Suprapubic skin (tissue), 4 donors: ENCODE measurements at regions not wholly inside any gene's neighbourhood (a gene's known extent, or its start where the extent isn't known, plus 50 kb on each side); places are given as distances from the start of the nearest gene placed in this dataset.

Source experiments
- DNase-seq, 2 donors: peaks; one replicate each; pipeline ENCODE4 v3.0.0-alpha.2; 2019; ENCODE audit warnings: low spot score in 2 of 2
- H3K27ac ChIP-seq: fragments of 200-600 bp; sonication (generic); one replicate; pipeline ENCODE4 v1.5.1; 2019
- H3K27me3 ChIP-seq: fragments of 200-600 bp; sonication (generic); one replicate; pipeline ENCODE4 v1.5.1; 2019
- H3K36me3 ChIP-seq: fragments of 200-600 bp; sonication (generic); one replicate; pipeline ENCODE4 v1.5.1; 2019
- H3K4me1 ChIP-seq: fragments of 200-600 bp; sonication (generic); one replicate; pipeline ENCODE4 v1.5.1; 2019
- H3K4me3 ChIP-seq: fragments of 200-600 bp; sonication (generic); one replicate; pipeline ENCODE4 v1.5.1; 2019; ENCODE audit warnings: mild to moderate bottlenecking
- H3K9me3 ChIP-seq: fragments of 200-600 bp; sonication (generic); one replicate; pipeline ENCODE4 v1.5.1; 2019
- EP300 ChIP-seq: sonication (generic); formaldehyde crosslinking; IDR thresholded peaks from one replicate; pipeline ENCODE4 v1.6.1; 2017; ENCODE audit warnings: antibody characterized with exemption
- POLR2A ChIP-seq, 2 donors: fragments of 450-650 bp; IDR thresholded peaks; one replicate each; pipeline ENCODE4 v1.6.1; 2017; ENCODE audit warnings: antibody characterized with exemption in 2 of 2, mild to moderate bottlenecking in 2 of 2, moderate library complexity in 2 of 2
- POLR2AphosphoS5 ChIP-seq, 3 donors: sonication (generic); formaldehyde crosslinking; IDR thresholded peaks; one replicate each; pipeline ENCODE4 v1.6.1; 2017; ENCODE audit warnings: antibody characterized with exemption in 3 of 3
- WGBS: methylation state at CpG from one replicate; pipeline ENCODE4 v1.1.5; 2018; 5-methylcytosine and 5-hydroxymethylcytosine counted together
- TF ChIP-seq, protein P1 (sequence below), 2 donors: fragments of 200-600 bp in 1 of 2; fragments of 450-650 bp in 1 of 2; sonication (generic) in 1 of 2; IDR thresholded peaks; one replicate each; pipeline ENCODE4 v1.5.1; 2016 to 2019; ENCODE audit warnings: antibody characterized with exemption in 2 of 2, mild to moderate bottlenecking in 1 of 2, moderate library complexity in 1 of 2

DNA sequence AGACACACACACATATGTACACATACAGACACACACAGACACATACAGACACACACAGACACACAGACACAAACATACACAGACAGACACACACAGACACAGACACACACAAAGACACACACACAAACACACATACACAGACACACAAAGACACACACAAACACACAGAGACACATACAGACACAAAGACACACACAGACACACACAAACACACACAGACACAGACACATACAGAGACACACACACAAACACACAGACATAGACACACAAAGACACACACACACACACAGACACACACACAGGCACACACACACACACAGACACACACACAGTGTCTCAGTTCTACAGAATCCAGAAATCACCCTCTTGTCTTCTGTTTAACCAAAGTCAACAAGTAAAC lies 280.7 kb downstream of the ASMT start:
- DNase-seq: no peak
- H3K27ac ChIP-seq: no peak overlapping the region
- TF ChIP-seq EP300 (no peak), POLR2A (IDR thresholded peaks at IDR 0.05) (no peak), POLR2AphosphoS5 (IDR thresholded peaks at IDR 0.05) (no peak)
- TF ChIP-seq, protein P1, sequence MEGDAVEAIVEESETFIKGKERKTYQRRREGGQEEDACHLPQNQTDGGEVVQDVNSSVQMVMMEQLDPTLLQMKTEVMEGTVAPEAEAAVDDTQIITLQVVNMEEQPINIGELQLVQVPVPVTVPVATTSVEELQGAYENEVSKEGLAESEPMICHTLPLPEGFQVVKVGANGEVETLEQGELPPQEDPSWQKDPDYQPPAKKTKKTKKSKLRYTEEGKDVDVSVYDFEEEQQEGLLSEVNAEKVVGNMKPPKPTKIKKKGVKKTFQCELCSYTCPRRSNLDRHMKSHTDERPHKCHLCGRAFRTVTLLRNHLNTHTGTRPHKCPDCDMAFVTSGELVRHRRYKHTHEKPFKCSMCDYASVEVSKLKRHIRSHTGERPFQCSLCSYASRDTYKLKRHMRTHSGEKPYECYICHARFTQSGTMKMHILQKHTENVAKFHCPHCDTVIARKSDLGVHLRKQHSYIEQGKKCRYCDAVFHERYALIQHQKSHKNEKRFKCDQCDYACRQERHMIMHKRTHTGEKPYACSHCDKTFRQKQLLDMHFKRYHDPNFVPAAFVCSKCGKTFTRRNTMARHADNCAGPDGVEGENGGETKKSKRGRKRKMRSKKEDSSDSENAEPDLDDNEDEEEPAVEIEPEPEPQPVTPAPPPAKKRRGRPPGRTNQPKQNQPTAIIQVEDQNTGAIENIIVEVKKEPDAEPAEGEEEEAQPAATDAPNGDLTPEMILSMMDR (IDR thresholded peaks at IDR 0.05): no peak
- no peak overlapping the region for H3K4me3 ChIP-seq
- H3K36me3 ChIP-seq: no peaks in the 10 kb centered on the region
- no peaks in the 10 kb centered on the region for H3K27me3 ChIP-seq
- no peaks in the 10 kb centered on the region for H3K4me1 ChIP-seq
- no peaks in the 10 kb centered on the region for H3K9me3 ChIP-seq

DNA sequence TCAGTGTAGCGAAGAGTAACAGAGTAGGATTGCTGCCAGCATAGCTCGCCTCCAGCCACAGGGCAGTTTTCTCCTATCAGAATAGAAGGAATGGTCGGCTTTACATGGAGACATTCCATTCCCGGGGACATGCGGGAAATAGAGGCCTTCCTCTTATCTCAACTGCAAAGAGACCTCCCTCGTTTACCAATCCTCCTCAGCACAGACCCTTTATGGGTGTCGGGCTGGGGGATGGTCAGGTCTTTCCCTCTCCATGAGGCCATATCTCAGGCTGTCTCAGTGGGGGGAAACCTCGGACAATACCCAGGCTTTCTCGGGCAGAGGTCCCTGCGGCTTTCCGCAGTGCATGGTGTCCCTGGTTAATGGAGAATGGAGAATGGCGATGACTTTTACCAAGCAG lies 285.0 kb downstream of the ASMT start:
- Histone ChIP-seq H3K36me3 (no peaks in the 10 kb centered on the region), H3K4me1 (no peaks in the 10 kb centered on the region), H3K27ac (no peak overlapping the region), H3K9me3 (peaks cover 2% of the 10 kb centered on the region), H3K27me3 (no peaks in the 10 kb centered on the region), H3K4me3 (no peak overlapping the region)
- WGBS: 74% methylated on average over 12 of the region's 12 CpGs
- TF ChIP-seq EP300: no peak
- TF ChIP-seq, protein P1 (IDR thresholded peaks at IDR 0.05): no peak
- no peak for TF ChIP-seq POLR2A (IDR thresholded peaks at IDR 0.05)
- no peak for TF ChIP-seq POLR2AphosphoS5 (IDR thresholded peaks at IDR 0.05)
- DNase-seq: no peak

DNA sequence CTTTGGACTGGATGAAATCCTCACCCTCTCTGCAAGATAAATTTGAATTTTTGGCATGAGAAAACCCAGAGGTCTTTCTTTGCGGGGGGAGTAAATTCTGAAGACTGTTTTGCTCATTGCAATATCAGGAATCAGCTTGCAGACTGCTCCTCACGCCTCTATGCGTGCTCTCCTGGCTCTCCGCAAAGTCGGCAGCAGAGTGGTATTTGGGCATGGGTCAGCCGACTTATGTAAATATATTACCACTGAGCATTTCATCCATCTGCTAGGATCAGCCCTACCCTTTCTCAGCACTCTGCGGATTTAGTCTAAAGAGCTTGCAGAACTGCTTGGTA lies 288.0 kb downstream of the ASMT start:
- no peaks in the 10 kb centered on the region for H3K27me3 ChIP-seq
- WGBS: 72% methylated on average over 7 of the region's 7 CpGs
- no peak for DNase-seq
- TF ChIP-seq, protein P1 (IDR thresholded peaks at IDR 0.05): no peak
- no peak for TF ChIP-seq EP300
- no peak for TF ChIP-seq POLR2A (IDR thresholded peaks at IDR 0.05)
- TF ChIP-seq POLR2AphosphoS5 (IDR thresholded peaks at IDR 0.05): no peak
- H3K4me3 ChIP-seq: no peak overlapping the region
- H3K9me3 ChIP-seq: peaks cover 10% of the 10 kb centered on the region
- H3K36me3 ChIP-seq: no peaks in the 10 kb centered on the region
- no peaks in the 10 kb centered on the region for H3K4me1 ChIP-seq
- no peak overlapping the region for H3K27ac ChIP-seq

GRCh38 chrX:1903236-1903935 lies 288.5 kb downstream of the ASMT start:
- Histone ChIP-seq H3K27me3 (no peaks in the 10 kb centered on the region), H3K9me3 (peaks cover 10% of the 10 kb centered on the region), H3K4me1 (no peaks in the 10 kb centered on the region), H3K36me3 (no peaks in the 10 kb centered on the region), H3K27ac (no peak overlapping the region), H3K4me3 (no peak overlapping the region)
- 85% methylated on average over 17 of the region's 17 CpGs for WGBS
- TF ChIP-seq, protein P1 (IDR thresholded peaks at IDR 0.05): no peak
- no peak for TF ChIP-seq POLR2AphosphoS5 (IDR thresholded peaks at IDR 0.05)
- TF ChIP-seq EP300: no peak
- no peak for TF ChIP-seq POLR2A (IDR thresholded peaks at IDR 0.05)
- DNase-seq: no peak

DNA sequence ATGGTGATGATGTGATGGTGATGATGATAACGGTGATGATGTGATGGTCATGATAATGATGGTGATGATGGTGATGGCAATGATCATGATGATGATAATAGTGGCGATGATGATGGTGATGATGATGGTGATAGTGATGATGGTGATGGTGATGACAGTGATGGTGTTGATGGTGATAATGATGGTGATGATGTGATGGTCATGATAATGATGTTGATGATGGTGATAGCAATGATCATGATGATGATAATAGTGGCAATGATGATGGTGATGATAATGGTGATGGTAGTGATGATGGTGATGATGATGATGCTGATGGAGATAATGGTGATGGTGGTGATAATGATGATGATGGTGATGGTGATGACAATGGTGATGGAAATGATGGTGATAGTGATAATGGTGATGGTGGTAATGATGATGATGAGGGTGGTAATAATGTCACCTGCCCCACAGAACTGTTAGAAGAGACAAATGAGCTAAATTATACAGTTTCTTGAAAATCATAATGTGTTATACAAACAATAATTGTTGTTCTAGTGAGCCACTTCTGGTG lies 289.9 kb downstream of the ASMT start:
- H3K9me3 ChIP-seq: peaks cover 10% of the 10 kb centered on the region
- TF ChIP-seq, protein P1 (IDR thresholded peaks at IDR 0.05): no peak
- TF ChIP-seq POLR2AphosphoS5 (IDR thresholded peaks at IDR 0.05) (no peak), POLR2A (IDR thresholded peaks at IDR 0.05) (no peak), EP300 (no peak)
- no peaks in the 10 kb centered on the region for H3K4me1 ChIP-seq
- H3K36me3 ChIP-seq: no peaks in the 10 kb centered on the region
- no peaks in the 10 kb centered on the region for H3K27me3 ChIP-seq
- WGBS: 74% methylated on average over 2 of the region's 2 CpGs
- no peak overlapping the region for H3K27ac ChIP-seq
- H3K4me3 ChIP-seq: no peak overlapping the region
- no peak for DNase-seq
